Stimulated activated naive CD8-positive, alpha-beta T cell treated with anti-CD3 and anti-CD28 coated beads, Interleukin-15, Interleukin-2, amounts not matched to agents 100 ng/mL and 50 ng/mL, for 24 hours (primary cell): ENCODE measurements at regions not wholly inside any gene's neighbourhood (a gene's known extent, or its start where the extent isn't known, plus 50 kb on each side); places are given as distances from the start of the nearest gene placed in this dataset.

Source experiments
- H3K27ac Mint-ChIP-seq: one replicate; pipeline ENCODE4 v1.8.0; 2021; ENCODE audit warnings: mild to moderate bottlenecking, mixed read lengths
- H3K27me3 Mint-ChIP-seq: one replicate; pipeline ENCODE4 v1.8.0; 2021; ENCODE audit warnings: mixed read lengths
- H3K36me3 Mint-ChIP-seq: one replicate; pipeline ENCODE4 v1.8.0; 2021; ENCODE audit warnings: low read depth, mixed read lengths
- H3K4me1 Mint-ChIP-seq: one replicate; pipeline ENCODE4 v1.8.0; 2021; ENCODE audit warnings: low read depth, mixed read lengths
- H3K4me3 Mint-ChIP-seq: one replicate; pipeline ENCODE4 v1.8.0; 2021; ENCODE audit warnings: mild to moderate bottlenecking, mixed read lengths
- H3K9me3 Mint-ChIP-seq: one replicate; pipeline ENCODE4 v1.8.0; 2021; ENCODE audit warnings: mixed read lengths

DNA sequence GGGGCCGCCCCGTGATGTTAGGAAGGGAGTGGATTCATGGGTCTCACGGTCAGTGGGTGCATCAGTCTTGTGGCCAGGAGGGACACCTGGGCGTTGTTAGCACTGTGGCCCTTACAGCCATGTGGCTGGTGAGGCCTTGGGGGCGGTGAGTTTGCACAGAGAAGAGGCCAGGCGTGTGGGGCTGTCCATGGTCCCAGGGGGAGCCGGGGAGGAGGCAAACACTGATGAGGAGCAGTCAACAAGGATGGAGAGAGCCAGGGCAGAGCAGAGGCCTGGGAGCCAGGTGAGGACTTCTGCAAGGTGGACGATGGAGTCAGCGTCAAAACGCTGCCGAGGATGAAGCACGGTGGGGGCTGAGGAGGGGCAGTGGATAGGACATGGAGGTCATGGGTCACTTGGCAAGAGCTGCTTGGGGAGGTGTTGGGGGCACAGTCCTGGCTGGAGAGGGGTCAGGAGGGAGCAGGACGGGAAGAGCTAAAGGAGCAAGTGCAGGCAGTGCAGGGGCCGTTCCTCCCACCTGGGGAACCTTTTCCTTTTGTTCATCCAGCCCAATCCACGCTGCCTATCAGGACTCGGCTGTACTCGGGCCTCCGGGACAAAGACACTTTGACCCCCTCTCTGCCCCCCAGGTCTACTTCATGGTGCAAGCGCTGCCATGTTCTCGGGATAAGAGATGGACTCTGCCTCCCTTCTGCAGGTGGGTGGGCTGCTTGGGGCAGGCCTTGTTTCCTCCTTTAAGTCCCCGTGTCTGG lies 801.1 kb downstream of the TBC1D22A start:
- no peak overlapping the region for H3K27ac Mint-ChIP-seq
- H3K36me3 Mint-ChIP-seq, result no peaks in the 10 kb centered on the region
- no peaks in the 10 kb centered on the region for H3K9me3 Mint-ChIP-seq

DNA sequence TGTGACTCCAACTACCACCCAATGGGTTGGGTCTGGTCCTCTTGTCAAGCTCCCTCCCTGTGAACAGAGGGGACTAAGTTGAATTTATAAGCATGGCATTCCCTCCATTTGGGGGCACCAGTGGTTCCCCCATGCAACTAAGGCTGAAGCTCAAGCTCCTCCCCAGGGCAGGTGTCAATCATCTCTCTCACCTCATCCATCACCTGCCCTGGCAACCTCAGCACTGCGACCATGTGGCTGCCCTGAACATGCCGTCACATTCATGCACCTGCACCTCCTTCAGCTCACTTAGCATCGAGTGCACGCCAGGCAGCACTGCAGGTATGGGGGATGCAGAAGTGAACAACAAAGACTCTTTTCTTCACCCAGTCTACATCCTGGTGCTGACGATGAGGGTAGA lies 799.3 kb downstream of the TBC1D22A start:
- no peaks in the 10 kb centered on the region for H3K36me3 Mint-ChIP-seq

More for the DNA sequence above, 801.1 kb downstream of the TBC1D22A start:
- Mint-ChIP-seq H3K4me3 (no peak overlapping the region), H3K4me1 (no peaks in the 10 kb centered on the region), H3K27me3 (peaks cover 11% of the 10 kb centered on the region)

DNA sequence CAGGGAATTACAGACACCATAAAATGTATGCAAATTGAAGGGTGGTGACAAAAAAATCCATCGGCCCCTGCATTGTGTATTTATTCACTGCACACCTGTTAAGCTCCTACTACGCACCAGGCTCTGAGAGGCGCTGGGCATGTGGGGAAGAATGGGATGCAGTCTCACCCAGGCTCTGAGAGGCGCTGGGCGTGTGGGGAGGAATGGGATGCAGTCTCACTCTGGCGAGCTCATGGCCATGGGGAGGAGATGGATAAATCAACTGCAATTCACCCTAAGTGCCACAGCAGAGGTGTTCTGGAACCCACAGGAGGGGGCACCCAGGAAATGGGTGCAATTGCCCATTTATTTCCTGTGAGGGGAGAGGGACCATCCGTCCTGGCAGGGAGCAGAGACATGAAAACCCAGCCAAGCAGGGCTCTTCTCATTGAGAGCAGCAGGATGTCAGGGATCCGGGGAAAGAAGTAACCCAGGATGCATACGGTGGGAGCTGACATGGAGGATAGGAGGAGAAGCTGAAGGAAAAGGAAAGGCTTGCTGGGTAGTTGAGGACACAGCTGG lies 798.7 kb downstream of the TBC1D22A start:
- H3K27ac Mint-ChIP-seq, result no peak overlapping the region
- no peaks in the 10 kb centered on the region for H3K36me3 Mint-ChIP-seq
- peaks cover 14% of the 10 kb centered on the region for H3K27me3 Mint-ChIP-seq
- no peaks in the 10 kb centered on the region for H3K9me3 Mint-ChIP-seq
- no peak overlapping the region for H3K4me3 Mint-ChIP-seq
- H3K4me1 Mint-ChIP-seq, result no peaks in the 10 kb centered on the region

More for the DNA sequence above, 799.3 kb downstream of the TBC1D22A start:
- Mint-ChIP-seq H3K9me3 (no peaks in the 10 kb centered on the region), H3K4me3 (no peak overlapping the region), H3K27ac (no peak overlapping the region), H3K27me3 (peaks cover 14% of the 10 kb centered on the region), H3K4me1 (no peaks in the 10 kb centered on the region)

- no peaks in the 10 kb centered on the region for H3K9me3 Mint-ChIP-seq
- no peaks in the 10 kb centered on the region for H3K4me1 Mint-ChIP-seq
- no peak overlapping the region for H3K27ac Mint-ChIP-seq
- H3K27me3 Mint-ChIP-seq, result peaks cover 14% of the 10 kb centered on the region
- no peaks in the 10 kb centered on the region for H3K36me3 Mint-ChIP-seq
- H3K4me3 Mint-ChIP-seq, result no peak overlapping the region
Measured at GRCh38 chr22:47558828-47559700, 796.6 kb downstream of the TBC1D22A start.

GRCh38 chr22:47556473-47556872 lies 794.0 kb downstream of the TBC1D22A start:
- H3K4me1 Mint-ChIP-seq, result no peaks in the 10 kb centered on the region
- no peaks in the 10 kb centered on the region for H3K9me3 Mint-ChIP-seq
- H3K27me3 Mint-ChIP-seq, result peaks cover 3% of the 10 kb centered on the region
- H3K27ac Mint-ChIP-seq, result no peak overlapping the region
- no peak overlapping the region for H3K4me3 Mint-ChIP-seq
- H3K36me3 Mint-ChIP-seq, result no peaks in the 10 kb centered on the region

DNA sequence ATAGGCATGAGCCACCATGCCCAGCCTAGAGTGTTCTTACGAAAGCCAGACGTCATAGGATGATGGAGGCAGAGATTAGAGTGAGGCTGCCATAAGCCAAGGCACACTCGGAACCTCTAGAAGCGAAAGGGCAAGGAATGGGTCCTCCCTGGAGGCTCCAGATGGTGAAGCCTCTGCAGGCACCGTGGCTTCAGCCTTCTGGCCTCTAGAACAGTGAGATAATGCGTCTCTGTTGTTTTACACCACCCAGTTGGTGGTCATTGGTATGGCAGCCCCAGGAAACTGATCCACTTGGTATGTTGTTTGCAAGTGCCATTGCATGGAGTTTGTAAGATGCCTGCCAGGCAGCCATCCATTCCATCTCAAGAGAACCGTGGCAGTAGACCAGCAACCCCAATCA lies 791.0 kb downstream of the TBC1D22A start:
- no peaks in the 10 kb centered on the region for H3K36me3 Mint-ChIP-seq
- no peak overlapping the region for H3K27ac Mint-ChIP-seq
- no peaks in the 10 kb centered on the region for H3K9me3 Mint-ChIP-seq
- no peak overlapping the region for H3K4me3 Mint-ChIP-seq
- H3K4me1 Mint-ChIP-seq, result no peaks in the 10 kb centered on the region
- H3K27me3 Mint-ChIP-seq, result peaks cover 3% of the 10 kb centered on the region

- Mint-ChIP-seq H3K4me3 (no peak overlapping the region), H3K9me3 (no peaks in the 10 kb centered on the region), H3K27ac (no peak overlapping the region), H3K27me3 (no peaks in the 10 kb centered on the region), H3K36me3 (no peaks in the 10 kb centered on the region), H3K4me1 (no peaks in the 10 kb centered on the region)
Measured at GRCh38 chr22:47552541-47553205, 790.2 kb downstream of the TBC1D22A start.

- Mint-ChIP-seq H3K27ac (no peak overlapping the region), H3K27me3 (no peaks in the 10 kb centered on the region), H3K4me1 (no peaks in the 10 kb centered on the region), H3K9me3 (no peaks in the 10 kb centered on the region), H3K36me3 (no peaks in the 10 kb centered on the region), H3K4me3 (no peak overlapping the region)
Measured at GRCh38 chr22:47552024-47552423, 789.6 kb downstream of the TBC1D22A start.

DNA sequence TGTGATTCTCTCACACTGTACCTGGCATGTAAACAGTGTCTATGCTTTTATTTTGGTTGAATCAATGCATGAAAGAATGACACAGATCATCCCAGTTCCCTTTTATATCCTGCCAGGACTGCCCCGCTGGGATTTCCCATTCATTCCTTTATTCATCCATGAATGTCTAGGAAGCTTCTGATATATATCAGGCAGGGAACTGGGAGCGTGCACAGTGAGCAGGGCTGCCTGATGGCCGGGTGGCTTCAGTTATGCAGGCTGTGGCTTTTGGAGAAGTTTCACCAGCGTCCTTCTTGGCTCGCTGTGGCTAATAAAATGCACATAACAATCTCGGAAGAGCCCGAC lies 789.0 kb downstream of the TBC1D22A start:
- no peaks in the 10 kb centered on the region for H3K4me1 Mint-ChIP-seq
- no peak overlapping the region for H3K27ac Mint-ChIP-seq
- H3K27me3 Mint-ChIP-seq, result no peaks in the 10 kb centered on the region
- H3K4me3 Mint-ChIP-seq, result no peak overlapping the region
- no peaks in the 10 kb centered on the region for H3K36me3 Mint-ChIP-seq
- H3K9me3 Mint-ChIP-seq, result no peaks in the 10 kb centered on the region

DNA sequence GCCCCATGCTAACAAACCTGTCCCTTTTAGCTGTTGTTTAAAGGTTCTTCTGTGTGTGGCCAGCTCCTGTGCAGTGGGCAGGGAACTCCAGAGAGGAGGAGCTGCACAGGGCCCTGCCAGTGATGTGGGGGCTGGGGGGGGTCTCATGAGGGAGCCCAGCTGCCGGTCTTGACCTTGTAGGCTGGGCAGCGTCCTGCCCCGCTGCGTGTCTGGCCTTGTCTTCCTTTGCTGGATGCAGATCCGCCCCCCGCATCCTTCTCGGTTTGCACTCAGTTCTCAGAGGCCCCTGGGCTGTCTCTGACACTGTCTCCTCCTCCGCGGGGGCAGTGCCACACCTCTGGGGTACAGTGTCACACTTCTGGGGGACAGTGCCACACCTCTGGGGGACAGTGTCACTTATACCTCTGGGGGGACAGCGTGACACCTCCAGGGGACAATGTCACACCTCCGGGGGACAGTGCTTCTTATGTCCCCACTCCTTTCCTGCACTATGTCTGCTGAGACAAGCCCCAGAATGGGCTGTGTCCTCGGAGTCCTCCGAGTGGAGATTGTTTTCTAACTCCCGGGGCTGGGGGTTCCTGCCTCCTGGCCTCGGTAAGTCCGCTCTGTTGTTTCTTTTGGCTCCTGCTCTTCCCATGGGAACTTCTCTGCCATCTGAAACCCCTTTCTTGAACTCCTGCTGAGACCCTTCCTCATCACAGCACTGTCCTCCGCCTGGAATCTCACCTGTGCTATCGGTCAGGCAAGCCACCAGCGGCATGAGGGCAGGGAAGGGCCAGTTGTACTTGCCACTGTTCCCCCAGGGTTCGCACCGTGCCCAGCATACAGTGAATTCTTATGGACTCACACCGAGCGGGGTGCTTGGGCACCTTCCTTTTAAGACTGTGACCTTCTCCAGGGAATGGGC lies 788.3 kb downstream of the TBC1D22A start:
- Mint-ChIP-seq H3K36me3 (no peaks in the 10 kb centered on the region), H3K27ac (no peak overlapping the region), H3K4me1 (no peaks in the 10 kb centered on the region), H3K4me3 (no peak overlapping the region), H3K27me3 (no peaks in the 10 kb centered on the region), H3K9me3 (no peaks in the 10 kb centered on the region)

GRCh38 chr22:47549741-47550340 lies 787.4 kb downstream of the TBC1D22A start:
- Mint-ChIP-seq H3K27ac (no peak overlapping the region), H3K36me3 (no peaks in the 10 kb centered on the region), H3K27me3 (no peaks in the 10 kb centered on the region), H3K9me3 (no peaks in the 10 kb centered on the region), H3K4me1 (no peaks in the 10 kb centered on the region), H3K4me3 (no peak overlapping the region)

DNA sequence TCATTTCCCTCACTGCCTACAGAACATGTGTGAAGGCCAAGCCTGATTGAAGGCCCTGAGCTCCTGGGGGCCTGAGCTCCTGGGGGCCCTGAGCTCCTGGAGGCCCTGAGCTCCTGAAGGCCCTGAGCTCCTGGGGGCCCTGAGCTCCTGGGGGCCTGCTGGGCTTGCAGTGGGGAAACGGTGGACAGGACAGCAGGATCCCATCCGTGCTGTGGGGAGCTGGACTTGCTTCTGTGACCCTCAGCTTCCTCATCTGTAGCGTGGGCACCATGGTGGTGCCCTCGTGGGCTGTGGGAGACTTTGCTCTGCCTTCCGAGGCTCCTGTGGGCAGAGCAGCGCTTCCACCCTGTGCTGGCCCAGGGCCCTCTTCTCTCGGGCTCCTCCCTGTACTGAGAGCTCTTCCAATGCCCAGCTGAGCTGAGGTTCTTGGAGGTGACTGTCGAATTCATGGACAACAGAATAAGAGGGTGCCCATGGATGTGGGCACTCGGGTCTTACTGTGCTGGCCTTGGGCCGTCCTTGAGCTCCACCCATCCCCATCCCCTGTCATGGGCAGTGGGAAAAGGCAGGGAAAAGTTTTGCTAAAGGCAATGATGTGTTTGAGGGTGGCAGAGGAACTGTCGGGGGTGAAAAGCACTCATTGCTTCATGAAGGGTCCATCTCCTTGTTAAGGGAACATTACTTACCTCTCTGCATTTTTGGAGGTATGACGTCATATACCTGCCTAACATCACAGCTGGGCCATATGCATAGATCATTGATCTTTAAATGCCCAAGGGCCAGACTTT lies 786.7 kb downstream of the TBC1D22A start:
- Mint-ChIP-seq H3K36me3 (no peaks in the 10 kb centered on the region), H3K9me3 (no peaks in the 10 kb centered on the region), H3K27ac (no peak overlapping the region), H3K4me1 (no peaks in the 10 kb centered on the region), H3K4me3 (no peak overlapping the region), H3K27me3 (no peaks in the 10 kb centered on the region)

DNA sequence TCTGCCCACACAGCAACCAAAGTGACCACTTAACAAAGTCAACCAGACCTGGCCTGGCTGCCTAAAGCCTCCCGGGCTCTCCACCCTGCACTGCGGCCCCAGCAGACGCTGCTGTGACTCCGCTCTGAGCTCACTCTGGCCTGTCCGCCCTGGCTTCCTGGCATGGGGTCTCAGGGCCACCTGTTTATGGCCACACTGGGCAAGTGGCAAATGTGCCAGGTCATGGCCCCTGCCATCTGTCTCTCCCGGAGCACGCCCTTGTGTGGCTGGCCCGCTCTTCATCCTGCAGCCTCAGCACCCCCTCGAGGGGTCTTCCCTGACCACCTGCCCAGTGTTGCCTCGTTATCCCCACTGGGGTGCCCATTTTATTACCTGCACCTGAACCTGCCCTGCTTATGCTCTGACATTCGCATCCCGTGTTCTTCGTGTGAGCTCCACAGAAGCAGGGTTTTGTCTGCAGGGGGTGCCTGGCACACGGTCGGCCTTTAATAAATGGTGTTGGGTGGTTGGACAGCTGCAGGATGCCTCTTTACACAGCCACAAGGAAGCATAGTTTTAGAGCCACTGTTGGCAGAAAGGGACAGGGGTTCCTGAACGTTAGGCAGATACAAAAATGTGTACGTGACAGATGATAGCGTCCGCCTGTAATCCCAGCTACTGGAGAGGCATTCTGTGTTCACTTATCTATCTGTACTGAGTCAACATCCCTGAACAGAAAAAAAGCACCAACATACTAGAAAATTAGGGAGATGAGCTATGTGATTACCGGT lies 785.6 kb downstream of the TBC1D22A start:
- H3K27ac Mint-ChIP-seq, result no peak overlapping the region
- no peaks in the 10 kb centered on the region for H3K36me3 Mint-ChIP-seq
- no peaks in the 10 kb centered on the region for H3K27me3 Mint-ChIP-seq
- H3K4me1 Mint-ChIP-seq, result no peaks in the 10 kb centered on the region
- no peaks in the 10 kb centered on the region for H3K9me3 Mint-ChIP-seq
- no peak overlapping the region for H3K4me3 Mint-ChIP-seq
